Gastrocnemius medialis (tissue), 4 donors: ENCODE measurements at regions not wholly inside any gene's neighbourhood (a gene's known extent, or its start where the extent isn't known, plus 50 kb on each side); places are given as distances from the start of the nearest gene placed in this dataset.

Experiments
- CTCF ChIP-seq, 5 experiments: fragments of 450-650 bp in 3 of 5; fragments of 200-600 bp in 2 of 5; sonication (generic) in 2 of 5; IDR thresholded peaks in 4 of 5; conservative IDR thresholded peaks in 1 of 5; 1 replicate in 4 of 5; 2 replicates in 1 of 5; pipeline ENCODE4 v1.5.1; 2016 to 2019; ENCODE audit warnings: antibody characterized with exemption in 5 of 5, mild to moderate bottlenecking in 3 of 5, moderate library complexity in 3 of 5
- POLR2A ChIP-seq, 2 donors: fragments of 450-650 bp; IDR thresholded peaks; one replicate each; pipeline ENCODE4 v1.6.1; 2017; ENCODE audit warnings: antibody characterized with exemption in 2 of 2, mild to moderate bottlenecking in 2 of 2, moderate library complexity in 2 of 2

- no peak for TF ChIP-seq CTCF (IDR thresholded peaks at IDR 0.05 in 4 of 5, conservative IDR thresholded peaks at IDR 0.05 in 1 of 5)
- no peak for TF ChIP-seq POLR2A (IDR thresholded peaks at IDR 0.05)
These were observed 556.6 kb downstream of the NLGN4X start for GRCh38 chrX:5672099-5672498.
